Cerebellar cortex (tissue), 1 donor: ENCODE measurements at regions not wholly inside any gene's neighbourhood (a gene's known extent, or its start where the extent isn't known, plus 50 kb on each side); places are given as distances from the start of the nearest gene placed in this dataset.

ENCODE experiments used
- DNase-seq: peaks from one replicate; pipeline ENCODE4 v3.0.0-alpha.2; 2015; ENCODE audit warnings: low spot score

- no peak for DNase-seq
Measured at GRCh38 chr2:2926009-2926857, 451.4 kb downstream of the EIPR1 start.

- no peak for DNase-seq
Measured at GRCh38 chr2:2922156-2922555, 455.5 kb downstream of the EIPR1 start.

GRCh38 chr2:2921011-2921720 is 456.5 kb downstream of the EIPR1 start:
- no peak for DNase-seq

GRCh38 chr2:2919574-2920365 is 457.8 kb downstream of the EIPR1 start:
- no peak for DNase-seq

GRCh38 chr2:2919026-2919425 is 458.6 kb downstream of the EIPR1 start:
- no peak for DNase-seq

GRCh38 chr2:2916621-2917020 is 461.0 kb downstream of the EIPR1 start:
- DNase-seq: no peak

GRCh38 chr2:2914252-2914651 is 463.4 kb downstream of the EIPR1 start:
- DNase-seq: no peak

GRCh38 chr2:2913601-2914120 is 464.0 kb downstream of the EIPR1 start:
- no peak for DNase-seq

GRCh38 chr2:2912731-2913130 is 464.9 kb downstream of the EIPR1 start:
- DNase-seq: no peak

GRCh38 chr2:2912293-2912692 is 465.3 kb downstream of the EIPR1 start:
- DNase-seq: no peak

GRCh38 chr2:2910259-2910658 is 467.4 kb downstream of the EIPR1 start:
- no peak for DNase-seq

- no peak for DNase-seq
Measured at GRCh38 chr2:2909086-2910035, 468.3 kb downstream of the EIPR1 start.

- DNase-seq: no peak
Measured at GRCh38 chr2:2906091-2906490, 471.5 kb downstream of the EIPR1 start.

GRCh38 chr2:2904721-2905350 is 472.8 kb downstream of the EIPR1 start:
- no peak for DNase-seq

- DNase-seq: peak; percentile 48
Measured at GRCh38 chr2:2902547-2903281, 474.9 kb downstream of the EIPR1 start.

- DNase-seq: no peak
Measured at GRCh38 chr2:2901384-2902345, 476.0 kb downstream of the EIPR1 start.

- DNase-seq: no peak
Measured at GRCh38 chr2:2899826-2900225, 477.8 kb downstream of the EIPR1 start.

- DNase-seq: no peak
Measured at GRCh38 chr2:2898744-2899143, 478.9 kb downstream of the EIPR1 start.

GRCh38 chr2:2896643-2897042 is 481.0 kb downstream of the EIPR1 start:
- DNase-seq: no peak
